HG02981 (cell line): ENCODE measurements at regions not wholly inside any gene's neighbourhood (a gene's known extent, or its start where the extent isn't known, plus 50 kb on each side); places are given as distances from the start of the nearest gene placed in this dataset.

Experiments
- ATAC-seq: cut with Tn5 transposase; IDR thresholded peaks from one replicate; pipeline ENCODE4 v1.9.1; 2021; ENCODE audit warnings: mild to moderate bottlenecking, moderate library complexity; ENCODE audit not compliant: unreplicated experiment

DNA sequence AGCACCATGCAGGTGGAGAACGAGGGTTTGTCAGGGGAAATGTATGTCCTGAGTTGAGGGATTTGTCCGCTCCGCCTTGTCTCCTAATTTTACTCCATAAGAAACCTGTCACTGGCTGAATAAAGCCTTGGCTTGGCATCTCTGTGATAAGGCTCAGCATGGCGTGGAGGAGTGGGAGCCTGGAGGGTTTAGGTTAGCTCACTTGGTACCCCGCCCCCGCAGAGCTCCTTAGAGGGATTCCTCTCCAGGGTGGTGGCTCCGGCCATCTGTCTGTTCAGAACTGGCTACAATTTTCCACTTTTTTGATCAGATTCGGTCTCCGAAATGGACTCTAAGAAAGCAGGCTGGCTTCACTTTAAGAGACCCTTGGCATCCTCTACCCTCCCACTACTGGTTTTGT lies 192.2 kb upstream of the SYNDIG1 start:
- no peak for ATAC-seq

GRCh38 chr20:24275946-24276705 lies 193.3 kb upstream of the SYNDIG1 start:
- ATAC-seq, result no peak

GRCh38 chr20:24273251-24273650 lies 196.2 kb upstream of the SYNDIG1 start:
- no peak for ATAC-seq

- no peak for ATAC-seq
These were observed 208.1 kb upstream of the SYNDIG1 start for GRCh38 chr20:24261351-24261750.

- no peak for ATAC-seq
These were observed 212.3 kb upstream of the SYNDIG1 start for GRCh38 chr20:24257171-24257570.

GRCh38 chr20:24256307-24256706 lies 213.1 kb upstream of the SYNDIG1 start:
- ATAC-seq, result no peak

- ATAC-seq, result no peak
These were observed 214.9 kb upstream of the SYNDIG1 start for GRCh38 chr20:24254480-24254879.

DNA sequence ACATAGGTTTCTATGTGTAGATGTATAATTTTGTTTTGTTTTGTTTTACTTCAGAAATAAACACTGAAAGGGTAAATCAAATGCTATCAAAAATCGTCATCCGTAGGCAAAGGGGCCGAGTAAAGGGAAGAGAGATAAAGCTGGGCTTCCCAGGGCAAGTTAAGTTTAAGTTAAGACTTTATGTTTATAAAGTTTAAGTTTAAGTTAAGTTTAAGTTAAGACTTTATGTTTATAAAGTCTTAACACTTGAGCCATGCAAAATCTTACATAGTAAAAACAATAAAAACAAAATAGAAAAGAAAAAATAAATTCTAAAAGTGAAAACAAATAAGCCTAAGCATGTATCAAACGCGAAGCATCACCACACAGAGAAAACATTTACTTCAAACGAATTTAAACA lies 216.1 kb upstream of the SYNDIG1 start:
- ATAC-seq, result no peak

GRCh38 chr20:24245094-24245493 lies 224.3 kb upstream of the SYNDIG1 start:
- no peak for ATAC-seq

DNA sequence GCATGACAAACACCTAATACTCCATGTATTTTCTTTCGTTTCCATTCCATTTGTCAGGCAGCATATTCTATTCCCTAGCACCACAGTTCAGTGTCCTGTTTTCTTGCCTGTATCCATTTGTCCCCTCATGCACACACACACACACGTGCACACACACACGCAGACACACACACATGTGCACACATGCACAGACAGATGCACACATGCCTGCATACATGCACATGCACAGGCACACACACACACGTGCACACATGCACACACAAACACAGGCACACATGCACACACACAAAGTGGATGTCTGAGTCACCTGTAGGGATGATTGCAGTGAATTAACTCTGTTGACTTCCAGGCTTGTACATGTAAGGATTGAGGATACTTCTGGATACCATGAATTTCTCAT lies 226.7 kb upstream of the SYNDIG1 start:
- ATAC-seq, result no peak

GRCh38 chr20:24241466-24241865 lies 228.0 kb upstream of the SYNDIG1 start:
- ATAC-seq, result no peak

- ATAC-seq, result no peak
These were observed 232.5 kb upstream of the SYNDIG1 start for GRCh38 chr20:24236963-24237362.

GRCh38 chr20:24236201-24236600 lies 233.2 kb upstream of the SYNDIG1 start:
- no peak for ATAC-seq

DNA sequence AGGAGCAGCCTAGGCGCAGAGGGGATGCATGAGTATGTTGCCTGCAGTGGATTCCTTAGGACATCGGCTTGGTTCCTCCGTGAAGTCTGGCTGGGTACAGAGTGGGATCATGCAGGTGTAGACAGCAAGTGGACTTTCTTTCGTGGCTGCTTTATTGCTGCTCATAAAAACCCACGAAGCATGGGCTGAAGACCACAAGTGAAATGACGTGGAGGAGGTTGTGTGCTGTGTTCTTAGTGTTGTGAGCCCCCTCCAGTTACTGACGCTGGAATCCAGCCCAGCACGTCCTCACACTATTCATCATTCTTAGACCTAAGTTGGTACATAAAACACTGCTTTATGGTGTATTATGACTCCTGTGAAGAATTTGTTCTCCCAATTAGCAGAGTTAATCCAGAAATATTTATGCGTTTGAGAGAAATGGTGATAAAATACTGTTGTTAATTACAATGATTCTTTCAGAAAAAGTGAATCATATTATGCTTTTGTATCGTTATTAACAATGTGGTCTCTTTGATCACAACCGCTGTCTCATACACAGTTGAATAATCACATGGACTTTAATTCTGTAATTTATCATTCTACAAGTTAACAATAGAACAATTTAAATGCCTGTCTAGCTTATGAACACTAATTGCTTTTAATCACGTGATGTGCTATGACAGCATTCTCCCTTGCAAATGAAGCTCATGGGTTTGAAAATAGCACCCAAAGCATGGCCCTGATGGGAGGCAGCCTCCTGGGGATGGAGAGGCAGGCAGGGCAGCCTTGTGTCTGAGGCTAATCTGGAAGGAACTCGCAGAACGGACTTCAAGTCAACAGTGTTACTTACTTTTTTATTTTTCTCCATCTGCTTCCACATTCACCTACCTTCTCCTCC lies 233.9 kb upstream of the SYNDIG1 start:
- ATAC-seq, result no peak

- no peak for ATAC-seq
These were observed 239.0 kb upstream of the GGTLC1 start for GRCh38 chr20:24227600-24227999.

- no peak for ATAC-seq
These were observed 223.9 kb upstream of the GGTLC1 start for GRCh38 chr20:24212494-24212893.

- ATAC-seq, result no peak
These were observed 223.4 kb upstream of the GGTLC1 start for GRCh38 chr20:24211972-24212371.

- ATAC-seq, result no peak
These were observed 221.8 kb upstream of the GGTLC1 start for GRCh38 chr20:24210356-24210755.

- no peak for ATAC-seq
These were observed 220.1 kb upstream of the GGTLC1 start for GRCh38 chr20:24208652-24209051.

DNA sequence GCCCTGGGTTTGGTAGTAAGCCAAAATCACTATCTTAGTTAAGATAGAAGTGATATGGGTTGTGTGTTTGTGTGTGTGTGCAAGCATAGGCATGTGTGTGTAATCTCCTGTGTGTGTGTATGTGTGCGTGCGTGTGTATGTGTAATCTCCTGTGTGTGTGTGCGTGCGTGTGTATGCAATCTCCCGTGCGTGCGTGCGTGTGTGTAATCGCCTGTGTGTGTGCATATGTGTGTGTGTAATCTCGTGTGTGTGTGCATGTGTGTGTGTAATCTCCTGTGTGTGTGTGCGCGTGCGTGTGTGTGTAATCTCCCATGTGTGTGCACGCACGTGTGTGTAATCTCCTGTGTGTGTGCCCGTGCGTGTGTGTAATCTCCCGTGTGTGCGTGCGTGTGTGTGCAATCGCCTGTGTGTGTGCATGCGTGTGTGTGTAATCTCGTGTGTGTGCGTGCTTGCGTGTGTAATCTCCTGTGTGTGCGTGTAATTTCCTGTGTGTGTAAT lies 219.3 kb upstream of the GGTLC1 start:
- no peak for ATAC-seq

DNA sequence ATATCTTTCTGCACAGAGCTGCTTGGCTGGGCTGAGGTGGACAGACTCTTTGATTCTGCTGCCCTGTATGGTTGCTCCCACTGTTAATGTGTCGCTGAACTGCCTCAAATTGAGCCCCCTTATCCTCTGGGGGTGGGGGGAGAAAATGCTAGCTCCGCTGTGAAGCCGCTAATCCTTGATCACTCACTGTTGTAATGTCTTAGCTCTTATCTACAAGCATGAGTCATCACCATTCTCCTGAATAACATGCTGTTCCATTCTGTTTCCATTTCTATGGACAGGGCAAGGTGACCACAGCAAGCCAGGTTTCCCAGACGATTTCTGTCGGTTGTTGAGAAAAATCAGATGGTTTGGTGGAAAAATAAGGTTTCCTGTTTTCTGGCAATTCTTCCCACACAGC lies 218.4 kb upstream of the GGTLC1 start:
- no peak for ATAC-seq
